Neuronal stem cell (in vitro differentiated cells): ENCODE measurements at regions not wholly inside any gene's neighbourhood (a gene's known extent, or its start where the extent isn't known, plus 50 kb on each side); places are given as distances from the start of the nearest gene placed in this dataset.
"Not testable (repeated sequence)": the region's sequence is repeated elsewhere in the genome, so short reads cannot be mapped to it uniquely, and the experiment has no call there.

Source experiments
- DNase-seq: peaks from one replicate; pipeline ENCODE4 v3.0.0-alpha.2; 2013; ENCODE audit warnings: low spot score
- H2AFZ ChIP-seq: one replicate; pipeline ENCODE4 v1.6.1; 2013; ENCODE audit warnings: mild to moderate bottlenecking, low read length, inconsistent platforms
- H2AK5ac ChIP-seq: 2 replicates; pipeline ENCODE4 v1.6.1; 2013; ENCODE audit warnings: low read depth, mild to moderate bottlenecking, inconsistent platforms, low read length, moderate library complexity, mixed read lengths
- H2BK120ac ChIP-seq: 2 replicates; pipeline ENCODE4 v1.6.1; 2013; ENCODE audit warnings: low read depth, mild to moderate bottlenecking, inconsistent platforms, low read length, moderate library complexity, mixed read lengths
- H2BK12ac ChIP-seq: one replicate; pipeline ENCODE4 v1.6.1; 2013; ENCODE audit warnings: low read length, inconsistent platforms
- H2BK15ac ChIP-seq: 2 replicates; pipeline ENCODE4 v1.6.1; 2013; ENCODE audit warnings: mild to moderate bottlenecking, low read length, inconsistent platforms, mixed read lengths
- H2BK5ac ChIP-seq: one replicate; pipeline ENCODE4 v1.6.1; 2013; ENCODE audit warnings: inconsistent platforms, mild to moderate bottlenecking, low read length, moderate library complexity
- H3K14ac ChIP-seq: one replicate; pipeline ENCODE4 v1.6.1; 2013; ENCODE audit warnings: low read length, inconsistent platforms
- H3K18ac ChIP-seq: 2 replicates; pipeline ENCODE4 v1.6.1; 2013; ENCODE audit warnings: low read length, inconsistent platforms
- H3K23ac ChIP-seq: 2 replicates; pipeline ENCODE4 v1.6.1; 2013; ENCODE audit warnings: low read depth, mild to moderate bottlenecking, mixed read lengths, low read length, inconsistent platforms; ENCODE audit not compliant: poor library complexity
- H3K27ac ChIP-seq: replicated peaks from 3 replicates; pipeline ENCODE4 v1.5.1; 2013; ENCODE audit warnings: low read length, inconsistent platforms
- H3K27me3 ChIP-seq, 3 experiments: 2 replicates each; pipeline ENCODE4 v1.6.1; 2013; ENCODE audit warnings: low read length in 3 of 3, mild to moderate bottlenecking in 2 of 3, inconsistent platforms in 1 of 3, low read depth in 1 of 3, mixed read lengths in 1 of 3, moderate library complexity in 1 of 3; ENCODE audit not compliant: control insufficient read depth in 3 of 3, insufficient read depth in 3 of 3
- H3K36me3 ChIP-seq, 2 donors: replicated peaks in 1 of 2; 2 replicates each; pipeline ENCODE4 v1.6.1; 2013; ENCODE audit warnings: low read length in 2 of 2; ENCODE audit not compliant: control insufficient read depth in 2 of 2, insufficient read depth in 2 of 2
- H3K4ac ChIP-seq: 2 replicates; pipeline ENCODE4 v1.6.1; 2013; ENCODE audit warnings: inconsistent platforms, mild to moderate bottlenecking, low read length, moderate library complexity
- H3K4me1 ChIP-seq, 2 donors: 1 replicate in 1 of 2; 2 replicates in 1 of 2; pipeline ENCODE4 v1.6.1; 2013; ENCODE audit warnings: low read length in 2 of 2, low read depth in 1 of 2; ENCODE audit not compliant: control insufficient read depth in 2 of 2, insufficient read depth in 1 of 2
- H3K4me2 ChIP-seq: one replicate; pipeline ENCODE4 v1.6.1; 2013; ENCODE audit warnings: mild to moderate bottlenecking, low read length, inconsistent platforms; ENCODE audit not compliant: insufficient read depth, poor library complexity, severe bottlenecking
- H3K4me3 ChIP-seq, 2 donors: 2 replicates each; pipeline ENCODE4 v1.5.1; 2013; ENCODE audit warnings: low read length in 2 of 2, mild to moderate bottlenecking in 2 of 2, inconsistent platforms in 1 of 2, moderate library complexity in 1 of 2
- H3K79me1 ChIP-seq: one replicate; pipeline ENCODE4 v1.6.1; 2013; ENCODE audit warnings: low read depth, mild to moderate bottlenecking, inconsistent platforms, low read length, moderate library complexity
- H3K9ac ChIP-seq: one replicate; pipeline ENCODE4 v1.6.1; 2013; ENCODE audit warnings: mild to moderate bottlenecking, low read depth, low read length, inconsistent platforms; ENCODE audit not compliant: poor library complexity
- H3K9me3 ChIP-seq, 2 donors: replicated peaks in 1 of 2; 2 replicates each; pipeline versions ENCODE3 to v1.6.1; 2013; ENCODE audit warnings: low read length in 2 of 2, mild to moderate bottlenecking in 2 of 2, inconsistent platforms in 1 of 2, low read depth in 1 of 2, mixed read lengths in 1 of 2, moderate library complexity in 1 of 2; ENCODE audit not compliant: control insufficient read depth in 2 of 2, insufficient read depth in 1 of 2
- H4K8ac ChIP-seq: one replicate; pipeline ENCODE4 v1.6.1; 2013; ENCODE audit warnings: low read depth, mild to moderate bottlenecking, inconsistent platforms, low read length, moderate library complexity
- H4K91ac ChIP-seq: one replicate; pipeline ENCODE4 v1.6.1; 2013; ENCODE audit warnings: low read length, low read depth, mild to moderate bottlenecking, inconsistent platforms; ENCODE audit not compliant: poor library complexity
- WGBS, 2 donors: extraction: QIAGEN DNeasy Blood & Tissue Kit; methylation state at CpG; one replicate each; pipeline ENCODE4 v1.1.7; 2013; ENCODE audit warnings: missing lambda C conversion rate in 2 of 2, mixed read lengths in 1 of 2; ENCODE audit not compliant: insufficient read length in 2 of 2, insufficient replicate concordance in 1 of 2; ENCODE audit errors: extremely low coverage in 2 of 2; 5-methylcytosine and 5-hydroxymethylcytosine counted together

DNA sequence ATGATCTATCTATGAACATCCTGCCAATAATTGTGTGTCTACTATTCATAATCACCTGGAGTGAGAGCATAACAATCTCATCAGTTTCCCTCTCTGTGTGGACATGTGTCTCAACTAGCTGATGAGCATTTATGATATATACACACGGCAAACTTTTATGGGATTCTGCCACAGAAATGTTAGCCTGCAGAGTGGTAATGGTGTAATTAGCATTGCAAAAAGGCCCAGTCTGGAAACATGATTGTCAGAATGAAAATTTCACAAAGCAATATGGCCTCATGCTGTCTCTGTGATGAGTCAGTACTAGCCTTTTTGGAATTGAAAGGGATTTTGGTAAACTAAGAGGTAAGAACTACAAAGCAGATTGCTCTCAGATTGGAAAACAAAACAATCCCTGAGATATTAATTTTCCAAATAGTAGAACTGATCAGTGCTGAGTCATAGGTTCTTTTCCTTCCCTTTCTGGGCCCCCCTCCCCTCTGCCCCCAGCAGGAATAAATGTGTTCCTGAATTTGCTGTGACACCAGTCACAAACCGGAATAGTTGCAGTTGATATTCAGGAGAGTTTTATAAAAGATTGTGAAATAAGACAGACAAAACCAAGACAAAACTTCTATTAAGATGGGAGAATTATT is 189.2 kb downstream of the OSR1 start:
- Histone ChIP-seq H3K9ac (no peak overlapping the region), H2BK5ac (no peak overlapping the region), H4K8ac (no peak overlapping the region), H3K14ac (no peak overlapping the region), H3K18ac (no peak overlapping the region), H3K4me2 (no peak overlapping the region), H3K23ac (no peak overlapping the region), H2BK120ac (no peak overlapping the region), H2AK5ac (no peak overlapping the region), H4K91ac (no peak overlapping the region), H3K9me3 (no peaks in the 10 kb centered on the region), H2BK12ac (no peak overlapping the region), H3K4me1 (peaks cover 0 to 6% of the 10 kb centered on the region in 2 donors), H3K27ac (no peak overlapping the region), H3K4me3 (no peak overlapping the region), H2AFZ (peak overlapping the region; percentile 75), H3K36me3 (no peaks in the 10 kb centered on the region), H3K27me3 (no peaks in the 10 kb centered on the region), H3K79me1 (no peaks in the 10 kb centered on the region), H2BK15ac (no peak overlapping the region), H3K4ac (no peak overlapping the region)
- no CpG with 5 or more reads among the region's 2 CpGs for WGBS, 2 donors
- no peak for DNase-seq

DNA sequence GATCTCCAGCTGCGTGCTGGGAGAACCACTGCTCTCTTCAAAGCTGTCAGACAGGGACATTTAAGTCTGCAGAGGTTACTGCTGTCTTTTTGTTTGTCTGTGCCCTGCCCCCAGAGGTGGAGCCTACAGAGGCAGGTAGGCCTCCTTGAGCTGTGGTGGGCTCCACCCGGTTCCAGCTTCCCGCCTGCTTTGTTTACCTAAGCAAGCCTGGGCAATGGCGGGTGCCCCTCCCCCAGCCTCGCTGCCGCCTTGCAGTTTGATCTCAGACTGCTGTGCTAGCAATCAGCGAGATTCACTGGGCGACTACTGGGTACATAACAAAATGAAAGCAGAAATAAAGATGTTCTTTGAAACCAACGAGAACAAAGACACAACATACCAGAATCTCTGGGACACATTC is 194.3 kb downstream of the OSR1 start:
- not testable (repeated sequence) for H2BK12ac ChIP-seq, H3K4me1 ChIP-seq, H2BK120ac ChIP-seq, H3K14ac ChIP-seq, H2AK5ac ChIP-seq, H3K36me3 ChIP-seq, DNase-seq, H3K79me1 ChIP-seq, H3K23ac ChIP-seq, H3K4ac ChIP-seq, H3K9ac ChIP-seq, H2BK15ac ChIP-seq, H4K8ac ChIP-seq, H3K18ac ChIP-seq, H2BK5ac ChIP-seq, H3K27me3 ChIP-seq, H3K4me2 ChIP-seq, H3K4me3 ChIP-seq, H3K27ac ChIP-seq, H3K9me3 ChIP-seq, H2AFZ ChIP-seq, H4K91ac ChIP-seq
- WGBS, 2 donors: no CpG with 5 or more reads among the region's 9 CpGs

DNA sequence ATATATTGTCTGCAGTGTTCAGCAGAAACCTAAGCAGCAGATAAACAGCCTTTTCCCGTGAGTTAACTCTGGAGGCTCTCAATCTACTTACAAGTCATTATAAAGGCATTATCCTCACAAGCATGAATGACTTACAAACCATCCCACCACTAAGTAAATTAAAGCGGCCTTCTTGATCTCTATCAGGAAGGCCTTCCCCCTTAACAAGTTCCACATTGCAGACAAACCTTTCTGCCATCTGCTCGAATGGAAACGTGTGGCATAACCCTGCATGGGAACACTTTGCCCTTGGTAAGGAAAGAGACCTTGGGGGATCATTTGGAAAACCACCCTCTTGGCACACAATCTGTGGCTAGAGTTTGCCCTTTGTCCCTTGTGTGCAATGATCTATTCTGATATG is 199.5 kb downstream of the OSR1 start:
- Histone ChIP-seq H3K79me1 (no peaks in the 10 kb centered on the region), H3K4me2 (no peak overlapping the region), H3K36me3 (no peaks in the 10 kb centered on the region), H2AK5ac (no peak overlapping the region), H3K23ac (no peak overlapping the region), H4K8ac (no peak overlapping the region), H3K9me3 (peaks cover 0 to 4% of the 10 kb centered on the region in 2 donors), H3K27ac (no peak overlapping the region), H2BK12ac (no peak overlapping the region), H3K4me1 (no peaks in the 10 kb centered on the region), H3K4ac (no peak overlapping the region), H3K4me3 (no peak overlapping the region), H3K27me3 (no peaks in the 10 kb centered on the region), H2BK120ac (no peak overlapping the region), H3K9ac (no peak overlapping the region), H4K91ac (no peak overlapping the region), H3K18ac (no peak overlapping the region), H2BK5ac (no peak overlapping the region), H3K14ac (no peak overlapping the region), H2BK15ac (no peak overlapping the region), H2AFZ (no peak overlapping the region)
- no CpG with 5 or more reads among the region's 4 CpGs for WGBS, 2 donors
- no peak for DNase-seq

DNA sequence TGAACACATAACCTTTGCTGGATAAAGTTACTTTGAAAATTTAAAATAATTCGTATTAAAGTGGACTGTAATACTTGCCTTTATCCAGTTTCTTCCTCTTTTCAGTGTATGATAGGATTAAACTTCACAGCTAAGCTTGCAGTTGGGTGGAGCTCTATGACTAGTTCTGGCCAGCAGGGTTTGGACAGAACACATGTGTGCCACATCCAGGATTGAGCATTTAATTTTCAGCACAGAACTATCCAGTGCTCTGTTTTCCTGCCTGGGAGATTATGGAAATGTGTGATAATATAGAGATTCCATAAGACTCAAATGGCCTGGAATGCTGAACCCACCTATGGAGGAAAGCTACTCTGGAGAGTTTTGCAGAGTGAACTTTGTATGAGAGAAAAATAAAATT is 200.2 kb downstream of the OSR1 start:
- Histone ChIP-seq H3K4me3 (no peak overlapping the region), H2AFZ (no peak overlapping the region), H2BK15ac (no peak overlapping the region), H3K23ac (no peak overlapping the region), H3K4me1 (no peaks in the 10 kb centered on the region), H2BK12ac (no peak overlapping the region), H3K36me3 (no peaks in the 10 kb centered on the region), H3K79me1 (no peaks in the 10 kb centered on the region), H2AK5ac (no peak overlapping the region), H3K9me3 (peaks cover 0 to 4% of the 10 kb centered on the region in 2 donors), H3K9ac (no peak overlapping the region), H3K27me3 (no peaks in the 10 kb centered on the region), H3K4me2 (no peak overlapping the region), H3K14ac (no peak overlapping the region), H3K4ac (no peak overlapping the region), H4K91ac (no peak overlapping the region), H2BK120ac (no peak overlapping the region), H2BK5ac (no peak overlapping the region), H3K27ac (no peak overlapping the region), H4K8ac (no peak overlapping the region), H3K18ac (no peak overlapping the region)
- WGBS, 2 donors: no CpG with 5 or more reads among the region's 1 CpG
- no peak for DNase-seq
